ENCODE measurements at regions not wholly inside any gene's neighbourhood (a gene's known extent, or its start where the extent isn't known, plus 50 kb on each side); places are given as distances from the start of the nearest gene placed in this dataset.

DNA sequence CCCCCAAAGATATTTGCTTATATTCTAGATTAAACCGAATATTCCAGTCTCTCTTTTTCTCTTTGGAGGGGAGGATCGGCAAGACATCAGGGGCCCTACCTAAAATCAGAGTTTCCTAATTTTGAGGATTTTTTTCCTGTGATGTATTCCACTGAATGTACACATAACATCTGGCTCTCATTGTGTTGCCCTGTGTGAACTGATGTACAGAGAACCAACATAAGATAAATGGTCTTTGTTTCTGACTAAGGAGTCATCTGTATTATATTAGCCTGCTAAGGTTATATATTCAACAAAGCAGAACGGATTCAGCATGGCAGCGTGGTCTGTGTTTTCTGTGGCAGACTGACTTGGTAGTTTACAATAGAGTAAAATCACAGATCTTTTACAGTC lies 114.8 kb upstream of the NCAM2 start:
- no peak for TF ChIP-seq POLR2A (IDR thresholded peaks at IDR 0.05)
- TF ChIP-seq, protein P1, sequence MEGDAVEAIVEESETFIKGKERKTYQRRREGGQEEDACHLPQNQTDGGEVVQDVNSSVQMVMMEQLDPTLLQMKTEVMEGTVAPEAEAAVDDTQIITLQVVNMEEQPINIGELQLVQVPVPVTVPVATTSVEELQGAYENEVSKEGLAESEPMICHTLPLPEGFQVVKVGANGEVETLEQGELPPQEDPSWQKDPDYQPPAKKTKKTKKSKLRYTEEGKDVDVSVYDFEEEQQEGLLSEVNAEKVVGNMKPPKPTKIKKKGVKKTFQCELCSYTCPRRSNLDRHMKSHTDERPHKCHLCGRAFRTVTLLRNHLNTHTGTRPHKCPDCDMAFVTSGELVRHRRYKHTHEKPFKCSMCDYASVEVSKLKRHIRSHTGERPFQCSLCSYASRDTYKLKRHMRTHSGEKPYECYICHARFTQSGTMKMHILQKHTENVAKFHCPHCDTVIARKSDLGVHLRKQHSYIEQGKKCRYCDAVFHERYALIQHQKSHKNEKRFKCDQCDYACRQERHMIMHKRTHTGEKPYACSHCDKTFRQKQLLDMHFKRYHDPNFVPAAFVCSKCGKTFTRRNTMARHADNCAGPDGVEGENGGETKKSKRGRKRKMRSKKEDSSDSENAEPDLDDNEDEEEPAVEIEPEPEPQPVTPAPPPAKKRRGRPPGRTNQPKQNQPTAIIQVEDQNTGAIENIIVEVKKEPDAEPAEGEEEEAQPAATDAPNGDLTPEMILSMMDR (IDR thresholded peaks at IDR 0.05) = no peak

Measured in heart left ventricle (tissue), 13 donors.